ENCODE measurements at regions not wholly inside any gene's neighbourhood (a gene's known extent, or its start where the extent isn't known, plus 50 kb on each side); places are given as distances from the start of the nearest gene placed in this dataset.

- TF ChIP-seq CTCF (IDR thresholded peaks at IDR 0.05), result no peak
- TF ChIP-seq MXI1 (IDR thresholded peaks at IDR 0.05; ENCODE audit: low read depth, low read length), result no peak
- TF ChIP-seq TAF1 (IDR thresholded peaks at IDR 0.05; ENCODE audit: borderline replicate concordance, low read depth, low read length), result no peak
- no peak for TF ChIP-seq NRF1 (IDR thresholded peaks at IDR 0.05; ENCODE audit: low read depth, low read length)
- no peak for TF ChIP-seq RXRA (IDR thresholded peaks at IDR 0.05; ENCODE audit: borderline replicate concordance, low read depth)
- TF ChIP-seq REST (IDR thresholded peaks at IDR 0.05; ENCODE audit: low read depth, low read length), result no peak
- TF ChIP-seq NFIC (IDR thresholded peaks at IDR 0.05; ENCODE audit: borderline replicate concordance), result no peak
- no peak for TF ChIP-seq YY1 (IDR thresholded peaks at IDR 0.05; ENCODE audit: low read depth)
- TF ChIP-seq POLR2AphosphoS5 (IDR thresholded peaks at IDR 0.05; ENCODE audit: low read depth, low read length), result no peak
- TF ChIP-seq USF1 (IDR thresholded peaks at IDR 0.05; ENCODE audit: borderline replicate concordance, low read depth), result no peak
These were observed 165.9 kb downstream of the HLX start for GRCh38 chr1:221045151-221045550.
